Caco-2 (cell line): ENCODE measurements at regions not wholly inside any gene's neighbourhood (a gene's known extent, or its start where the extent isn't known, plus 50 kb on each side); places are given as distances from the start of the nearest gene placed in this dataset.

Experiments used
- BruUV-seq: library from RNA; stranded (reverse); fragments of 400-500 nt; replicated peaks from 2 replicates; lab custom pipeline; 2021; lab: Mats Ljungman, UMichigan
- CTCF ChIA-PET: fragments of 300-600 bp; sonication (Branson Sonifier 250); formaldehyde crosslinking; loops from one replicate; lab custom pipeline; 2022; ENCODE audit warnings: antibody characterized with exemption; lab: Charles Lee
- POLR2A ChIA-PET: fragments of 300-600 bp; sonication (Branson Sonifier 250); formaldehyde crosslinking; loops from one replicate; lab custom pipeline; 2022; ENCODE audit warnings: antibody characterized with exemption; lab: Charles Lee
- DNase-seq, 2 experiments: peaks; one replicate each; pipeline versions ENCODE4 v3.0.0 to v3.0.0-alpha.2; 2020 to 2022
- H3K27me3 ChIP-seq: replicated peaks from 2 replicates; pipeline ENCODE4 v1.6.0; 2011; ENCODE audit warnings: low read length; ENCODE audit not compliant: control insufficient read depth, insufficient read depth
- H3K36me3 ChIP-seq: 2 replicates; pipeline ENCODE4 v1.5.1; 2011; ENCODE audit warnings: low read length; ENCODE audit not compliant: control insufficient read depth, insufficient read depth
- H3K4me1 ChIP-seq: fragments of 250-450 bp; sonication (Bioruptor Pico); 2 replicates; pipeline ENCODE4 v1.5.1; 2020; ENCODE audit warnings: mild to moderate bottlenecking
- H3K4me3 ChIP-seq: 2 replicates; pipeline ENCODE4 v1.5.1; 2011; ENCODE audit warnings: low read depth, mild to moderate bottlenecking, control low read depth, low read length
- H3K9me3 ChIP-seq: fragments of 250-450 bp; sonication (Bioruptor Pico); 2 replicates; pipeline ENCODE4 v1.5.1; 2020; ENCODE audit warnings: mild to moderate bottlenecking, moderate library complexity
- H3K27ac Mint-ChIP-seq: one replicate; pipeline ENCODE4 v1.8.0; 2022; ENCODE audit warnings: mixed read lengths; ENCODE audit not compliant: unreplicated experiment
- H3K27me3 Mint-ChIP-seq: one replicate; pipeline ENCODE4 v1.8.0; 2022; ENCODE audit warnings: mixed read lengths; ENCODE audit not compliant: insufficient read depth, unreplicated experiment
- H3K36me3 Mint-ChIP-seq: one replicate; pipeline ENCODE4 v1.8.0; 2022; ENCODE audit warnings: mild to moderate bottlenecking, mixed read lengths; ENCODE audit not compliant: insufficient read depth, unreplicated experiment
- H3K4me1 Mint-ChIP-seq: one replicate; pipeline ENCODE4 v1.8.0; 2022; ENCODE audit warnings: low read depth, mixed read lengths; ENCODE audit not compliant: unreplicated experiment
- H3K4me3 Mint-ChIP-seq: one replicate; pipeline ENCODE4 v1.8.0; 2022; ENCODE audit warnings: mild to moderate bottlenecking, moderate library complexity, mixed read lengths; ENCODE audit not compliant: unreplicated experiment
- H3K9me3 Mint-ChIP-seq: one replicate; pipeline ENCODE4 v1.8.0; 2022; ENCODE audit warnings: mixed read lengths; ENCODE audit not compliant: unreplicated experiment
- CTCF ChIP-seq, 2 experiments: fragments of 200-600 bp in 1 of 2; IDR thresholded peaks; 1 replicate in 1 of 2; 2 replicates in 1 of 2; pipeline versions ENCODE4 v1.5.1 to v1.8.0; 2011 to 2022; ENCODE audit warnings: antibody characterized with exemption in 1 of 2, control low read depth in 1 of 2, inconsistent platforms in 1 of 2, low read depth in 1 of 2, low read length in 1 of 2, mild to moderate bottlenecking in 1 of 2, moderate library complexity in 1 of 2; ENCODE audit not compliant: insufficient read depth in 1 of 2, severe bottlenecking in 1 of 2, unreplicated experiment in 1 of 2
- intact Hi-C: fragments of 100-400 bp; cut with micrococcal nuclease; formaldehyde crosslinking; loops from one replicate; pipeline ENCODE4 v1.10.0; 2022; ENCODE audit not compliant: unreplicated experiment

DNA sequence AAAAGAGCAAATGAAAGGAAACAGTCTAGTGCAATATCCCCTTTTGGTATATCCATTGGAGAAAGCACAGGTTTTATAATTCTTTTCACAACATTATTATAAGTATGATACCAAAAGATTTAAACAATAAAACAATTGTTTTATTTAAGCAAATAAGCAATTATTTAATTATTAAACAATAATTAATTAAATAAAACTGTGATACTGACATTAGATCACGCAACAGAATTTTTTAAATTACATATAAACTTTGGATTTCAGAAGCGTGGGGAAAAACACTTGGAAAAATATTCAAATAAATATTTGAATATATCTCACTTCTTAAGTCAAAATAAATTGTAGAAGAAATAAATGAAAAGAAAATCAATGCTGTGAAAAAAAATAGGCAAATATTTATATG is 76.2 kb upstream of the STXBP5 start:
- TF ChIP-seq CTCF (IDR thresholded peaks at IDR 0.05; ENCODE audit: insufficient read depth in 1 of 2, low read depth in 1 of 2, low read length in 1 of 2, severe bottlenecking in 1 of 2, unreplicated experiment in 1 of 2) = no peak

GRCh38 chr6:147131532-147132128 is 72.6 kb upstream of the STXBP5 start:
- Histone ChIP-seq H3K36me3 (no peaks in the 10 kb centered on the region), H3K27me3 (no peaks in the 10 kb centered on the region), H3K4me1 (no peaks in the 10 kb centered on the region), H3K9me3 (no peaks in the 10 kb centered on the region; the same call in 1 of the 2 replicates), H3K4me3 (no peak overlapping the region)
- no peak overlapping the region for H3K27ac Mint-ChIP-seq
- H3K27me3 Mint-ChIP-seq = no peaks in the 10 kb centered on the region
- TF ChIP-seq CTCF (IDR thresholded peaks at IDR 0.05; ENCODE audit: insufficient read depth in 1 of 2, low read depth in 1 of 2, low read length in 1 of 2, severe bottlenecking in 1 of 2, unreplicated experiment in 1 of 2) = no peak
- ChIA-PET CTCF (no interaction called here), POLR2A (no interaction called here)
- intact Hi-C loops = no loop called here
- no peaks in the 10 kb centered on the region for H3K36me3 Mint-ChIP-seq
- peaks cover 8% of the 10 kb centered on the region for H3K4me1 Mint-ChIP-seq
- BruUV-seq = no TSS peak
- no peak for DNase-seq
- H3K4me3 Mint-ChIP-seq = no peak overlapping the region
- no peaks in the 10 kb centered on the region for H3K9me3 Mint-ChIP-seq

More for the DNA sequence above, 76.2 kb upstream of the STXBP5 start:
- ChIA-PET CTCF (no interaction called here), POLR2A (no interaction called here)
- H3K27ac Mint-ChIP-seq = no peak overlapping the region
- no peaks in the 10 kb centered on the region for H3K9me3 Mint-ChIP-seq
- no peak for DNase-seq
- H3K4me3 Mint-ChIP-seq = no peak overlapping the region
- H3K4me1 Mint-ChIP-seq = no peaks in the 10 kb centered on the region
- no peaks in the 10 kb centered on the region for H3K36me3 Mint-ChIP-seq
- intact Hi-C loops = no loop called here
- Histone ChIP-seq H3K9me3 (no peaks in the 10 kb centered on the region; the same call in 1 of the 2 replicates), H3K27me3 (no peaks in the 10 kb centered on the region), H3K4me3 (no peak overlapping the region), H3K4me1 (no peaks in the 10 kb centered on the region), H3K36me3 (no peaks in the 10 kb centered on the region)
- no TSS peak for BruUV-seq
- H3K27me3 Mint-ChIP-seq = no peaks in the 10 kb centered on the region

DNA sequence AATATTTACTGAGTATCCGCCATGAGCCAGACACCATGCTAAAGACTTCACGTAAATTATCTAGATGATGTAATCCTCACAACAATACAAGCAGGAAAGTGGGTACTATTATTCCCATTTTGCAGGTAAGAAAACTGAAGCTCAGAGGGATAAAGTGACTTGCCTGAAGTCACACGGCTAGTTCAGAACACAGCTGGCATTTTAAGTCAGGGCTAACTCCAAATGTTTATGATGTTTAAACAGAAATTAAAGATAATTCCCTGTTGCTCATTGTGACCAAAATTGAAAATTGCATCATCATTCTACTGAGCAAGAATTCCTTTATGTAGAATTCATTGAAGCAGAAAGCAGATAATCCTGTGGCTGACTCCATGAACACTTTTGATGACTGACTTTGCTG is 71.3 kb upstream of the STXBP5 start:
- Histone ChIP-seq H3K36me3 (no peaks in the 10 kb centered on the region), H3K9me3 (no peaks in the 10 kb centered on the region; the same call in 1 of the 2 replicates), H3K4me1 (no peaks in the 10 kb centered on the region), H3K4me3 (no peak overlapping the region), H3K27me3 (no peaks in the 10 kb centered on the region)
- TF ChIP-seq CTCF (IDR thresholded peaks at IDR 0.05; ENCODE audit: insufficient read depth in 1 of 2, low read depth in 1 of 2, low read length in 1 of 2, severe bottlenecking in 1 of 2, unreplicated experiment in 1 of 2) = no peak
- no peaks in the 10 kb centered on the region for H3K36me3 Mint-ChIP-seq
- H3K9me3 Mint-ChIP-seq = no peaks in the 10 kb centered on the region
- H3K4me1 Mint-ChIP-seq = peaks cover 8% of the 10 kb centered on the region
- no peak overlapping the region for H3K4me3 Mint-ChIP-seq
- no TSS peak for BruUV-seq
- DNase-seq = no peak
- H3K27ac Mint-ChIP-seq = no peak overlapping the region
- intact Hi-C loops = no loop called here
- no peaks in the 10 kb centered on the region for H3K27me3 Mint-ChIP-seq
- ChIA-PET CTCF (interaction anchor here (0.6 kb wide), 1 partner anchor 15 kb away, joined by 4 read pairs; no protein-coding TSS in a partner anchor), POLR2A (no interaction called here)
